ENCODE measurements at regions not wholly inside any gene's neighbourhood (a gene's known extent, or its start where the extent isn't known, plus 50 kb on each side); places are given as distances from the start of the nearest gene placed in this dataset.
"Not testable (repeated sequence)": the region's sequence is repeated elsewhere in the genome, so short reads cannot be mapped to it uniquely, and the experiment has no call there.

- ChIA-PET POLR2A (no interaction called here), CTCF (no interaction called here)
- no peak overlapping the region for H3K4me3 Mint-ChIP-seq
- no peaks in the 10 kb centered on the region for H3K9me3 Mint-ChIP-seq
- H3K4me1 Mint-ChIP-seq = no peaks in the 10 kb centered on the region
- no peak overlapping the region for H3K27ac Mint-ChIP-seq
- no peaks in the 10 kb centered on the region for H3K27me3 Mint-ChIP-seq
- no peak for DNase-seq
- no peaks in the 10 kb centered on the region for H3K36me3 Mint-ChIP-seq (ENCODE audit: low read depth)
Observed at GRCh38 chr11:92462821-92463220, 238.2 kb downstream of the FAT3 start.

- POLR2A ChIA-PET = no interaction called here
- no peak overlapping the region for H3K4me3 Mint-ChIP-seq
- DNase-seq = no peak
- CTCF ChIA-PET = no interaction called here
- H3K27ac Mint-ChIP-seq = no peak overlapping the region
- H3K36me3 Mint-ChIP-seq (ENCODE audit: low read depth) = no peaks in the 10 kb centered on the region
- no peaks in the 10 kb centered on the region for H3K27me3 Mint-ChIP-seq
- H3K9me3 Mint-ChIP-seq = no peaks in the 10 kb centered on the region
- H3K4me1 Mint-ChIP-seq = no peaks in the 10 kb centered on the region
Observed at GRCh38 chr11:92464822-92465221, 240.2 kb downstream of the FAT3 start.

GRCh38 chr11:92465410-92465809 is 240.8 kb downstream of the FAT3 start:
- H3K9me3 Mint-ChIP-seq; H3K4me3 Mint-ChIP-seq; H3K36me3 Mint-ChIP-seq (ENCODE audit: low read depth); POLR2A ChIA-PET; H3K4me1 Mint-ChIP-seq; CTCF ChIA-PET; DNase-seq; H3K27me3 Mint-ChIP-seq; H3K27ac Mint-ChIP-seq: not testable (repeated sequence)

- ChIA-PET CTCF (no interaction called here), POLR2A (no interaction called here)
- DNase-seq = no peak
- Mint-ChIP-seq H3K27me3 (no peaks in the 10 kb centered on the region), H3K9me3 (peaks cover 2% of the 10 kb centered on the region), H3K27ac (no peak overlapping the region), H3K36me3 (ENCODE audit: low read depth) (no peaks in the 10 kb centered on the region), H3K4me3 (no peak overlapping the region), H3K4me1 (no peaks in the 10 kb centered on the region)
Observed at GRCh38 chr11:92473736-92474135, 249.1 kb downstream of the FAT3 start.

GRCh38 chr11:92475316-92475715 is 250.7 kb downstream of the FAT3 start:
- no peaks in the 10 kb centered on the region for H3K36me3 Mint-ChIP-seq (ENCODE audit: low read depth)
- ChIA-PET CTCF (no interaction called here), POLR2A (no interaction called here)
- no peak overlapping the region for H3K27ac Mint-ChIP-seq
- no peaks in the 10 kb centered on the region for H3K4me1 Mint-ChIP-seq
- no peak overlapping the region for H3K4me3 Mint-ChIP-seq
- peaks cover 2% of the 10 kb centered on the region for H3K9me3 Mint-ChIP-seq
- H3K27me3 Mint-ChIP-seq = no peaks in the 10 kb centered on the region
- no peak for DNase-seq

GRCh38 chr11:92475819-92476218 is 251.2 kb downstream of the FAT3 start:
- H3K4me3 Mint-ChIP-seq = no peak overlapping the region
- H3K27ac Mint-ChIP-seq = no peak overlapping the region
- ChIA-PET CTCF (no interaction called here), POLR2A (no interaction called here)
- H3K4me1 Mint-ChIP-seq = no peaks in the 10 kb centered on the region
- H3K27me3 Mint-ChIP-seq = no peaks in the 10 kb centered on the region
- no peaks in the 10 kb centered on the region for H3K36me3 Mint-ChIP-seq (ENCODE audit: low read depth)
- DNase-seq = no peak
- peaks cover 2% of the 10 kb centered on the region for H3K9me3 Mint-ChIP-seq

- H3K9me3 Mint-ChIP-seq = peaks cover 4% of the 10 kb centered on the region
Observed at GRCh38 chr11:92477686-92478085, 253.1 kb downstream of the FAT3 start.

GRCh38 chr11:92480499-92480898 is 255.9 kb downstream of the FAT3 start:
- POLR2A ChIA-PET = no interaction called here
- Mint-ChIP-seq H3K27me3 (no peaks in the 10 kb centered on the region), H3K36me3 (ENCODE audit: low read depth) (no peaks in the 10 kb centered on the region), H3K9me3 (peaks cover 3% of the 10 kb centered on the region), H3K27ac (no peak overlapping the region), H3K4me1 (no peaks in the 10 kb centered on the region), H3K4me3 (no peak overlapping the region)
- no peak for DNase-seq
- CTCF ChIA-PET = no interaction called here

More at GRCh38 chr11:92477686-92478085, 253.1 kb downstream of the FAT3 start:
- ChIA-PET POLR2A (no interaction called here), CTCF (no interaction called here)
- no peak overlapping the region for H3K4me3 Mint-ChIP-seq
- H3K27me3 Mint-ChIP-seq = no peaks in the 10 kb centered on the region
- DNase-seq = no peak
- no peaks in the 10 kb centered on the region for H3K4me1 Mint-ChIP-seq
- H3K36me3 Mint-ChIP-seq (ENCODE audit: low read depth) = no peaks in the 10 kb centered on the region
- H3K27ac Mint-ChIP-seq = no peak overlapping the region

- no peak for DNase-seq
- Mint-ChIP-seq H3K27me3 (no peaks in the 10 kb centered on the region), H3K9me3 (peaks cover 3% of the 10 kb centered on the region), H3K36me3 (ENCODE audit: low read depth) (no peaks in the 10 kb centered on the region), H3K4me1 (no peaks in the 10 kb centered on the region), H3K27ac (no peak overlapping the region), H3K4me3 (no peak overlapping the region)
- ChIA-PET CTCF (no interaction called here), POLR2A (no interaction called here)
Observed at GRCh38 chr11:92482492-92483060, 258.0 kb downstream of the FAT3 start.

- Mint-ChIP-seq H3K27ac (no peak overlapping the region), H3K4me3 (no peak overlapping the region), H3K36me3 (ENCODE audit: low read depth) (no peaks in the 10 kb centered on the region), H3K4me1 (no peaks in the 10 kb centered on the region), H3K9me3 (peaks cover 3% of the 10 kb centered on the region), H3K27me3 (no peaks in the 10 kb centered on the region)
- no peak for DNase-seq
- POLR2A ChIA-PET = no interaction called here
- CTCF ChIA-PET = no interaction called here
Observed at GRCh38 chr11:92484570-92484969, 260.0 kb downstream of the FAT3 start.

GRCh38 chr11:92489826-92490399 is 265.3 kb downstream of the FAT3 start:
- ChIA-PET POLR2A (no interaction called here), CTCF (no interaction called here)
- DNase-seq = no peak
- no peaks in the 10 kb centered on the region for H3K9me3 Mint-ChIP-seq
- no peaks in the 10 kb centered on the region for H3K36me3 Mint-ChIP-seq (ENCODE audit: low read depth)
- no peaks in the 10 kb centered on the region for H3K4me1 Mint-ChIP-seq
- no peaks in the 10 kb centered on the region for H3K27me3 Mint-ChIP-seq
- H3K4me3 Mint-ChIP-seq = no peak overlapping the region
- H3K27ac Mint-ChIP-seq = no peak overlapping the region

- Mint-ChIP-seq H3K27ac (no peak overlapping the region), H3K4me1 (no peaks in the 10 kb centered on the region), H3K27me3 (no peaks in the 10 kb centered on the region), H3K9me3 (no peaks in the 10 kb centered on the region), H3K4me3 (no peak overlapping the region), H3K36me3 (ENCODE audit: low read depth) (no peaks in the 10 kb centered on the region)
- CTCF ChIA-PET = no interaction called here
- POLR2A ChIA-PET = no interaction called here
- no peak for DNase-seq
Observed at GRCh38 chr11:92492372-92492771, 267.8 kb downstream of the FAT3 start.

- CTCF ChIA-PET = no interaction called here
- Mint-ChIP-seq H3K4me3 (no peak overlapping the region), H3K27me3 (no peaks in the 10 kb centered on the region), H3K36me3 (ENCODE audit: low read depth) (no peaks in the 10 kb centered on the region), H3K9me3 (no peaks in the 10 kb centered on the region), H3K27ac (no peak overlapping the region), H3K4me1 (no peaks in the 10 kb centered on the region)
- POLR2A ChIA-PET = no interaction called here
- no peak for DNase-seq
Observed at GRCh38 chr11:92495107-92495793, 270.6 kb downstream of the FAT3 start.

GRCh38 chr11:92500453-92500852 is 275.8 kb downstream of the FAT3 start:
- ChIA-PET CTCF (no interaction called here), POLR2A (no interaction called here)
- H3K27me3 Mint-ChIP-seq = no peaks in the 10 kb centered on the region
- no peaks in the 10 kb centered on the region for H3K36me3 Mint-ChIP-seq (ENCODE audit: low read depth)
- DNase-seq = no peak
- no peaks in the 10 kb centered on the region for H3K9me3 Mint-ChIP-seq
- H3K27ac Mint-ChIP-seq = no peak overlapping the region
- no peaks in the 10 kb centered on the region for H3K4me1 Mint-ChIP-seq
- no peak overlapping the region for H3K4me3 Mint-ChIP-seq
